GM21619 (cell line): ENCODE measurements at regions not wholly inside any gene's neighbourhood (a gene's known extent, or its start where the extent isn't known, plus 50 kb on each side); places are given as distances from the start of the nearest gene placed in this dataset.
"Not testable (repeated sequence)": the region's sequence is repeated elsewhere in the genome, so short reads cannot be mapped to it uniquely, and the experiment has no call there.

Experiments used
- ATAC-seq: cut with Tn5 transposase; IDR thresholded peaks from one replicate; pipeline ENCODE4 v1.9.1; 2021; ENCODE audit not compliant: unreplicated experiment

GRCh38 chr9:62655705-62656104 lies 1465.9 kb downstream of the SPATA31A7 start:
- ATAC-seq: not testable (repeated sequence)

- ATAC-seq: not testable (repeated sequence)
Measured at GRCh38 chr9:62662733-62663507, 1473.1 kb downstream of the SPATA31A7 start.

GRCh38 chr9:62663512-62663911 lies 1473.7 kb downstream of the SPATA31A7 start:
- not testable (repeated sequence) for ATAC-seq

- ATAC-seq: peak; percentile 40
Measured at GRCh38 chr9:62667137-62667824, 1477.4 kb downstream of the SPATA31A7 start.

- not testable (repeated sequence) for ATAC-seq
Measured at GRCh38 chr9:62677016-62677415, 1487.2 kb downstream of the SPATA31A7 start.

GRCh38 chr9:62678336-62678735 lies 1488.5 kb downstream of the SPATA31A7 start:
- ATAC-seq: peak; percentile 64

- not testable (repeated sequence) for ATAC-seq
Measured at GRCh38 chr9:62679020-62679419, 1489.2 kb downstream of the SPATA31A7 start.

- ATAC-seq: peak; percentile 84
Measured at GRCh38 chr9:62684833-62685647, 1495.2 kb downstream of the SPATA31A7 start.

- ATAC-seq: not testable (repeated sequence)
Measured at GRCh38 chr9:62686313-62686712, 1496.5 kb downstream of the SPATA31A7 start.

GRCh38 chr9:62693019-62693418 lies 1503.2 kb downstream of the SPATA31A7 start:
- ATAC-seq: not testable (repeated sequence)

GRCh38 chr9:62711317-62711716 lies 1521.5 kb downstream of the SPATA31A7 start:
- not testable (repeated sequence) for ATAC-seq

GRCh38 chr9:62725580-62725979 lies 1535.7 kb downstream of the SPATA31A7 start:
- ATAC-seq: not testable (repeated sequence)

- ATAC-seq: peak; percentile 93
Measured at GRCh38 chr9:62730229-62731000, 1540.6 kb downstream of the SPATA31A7 start.

- ATAC-seq: not testable (repeated sequence)
Measured at GRCh38 chr9:62731015-62731414, 1541.2 kb downstream of the SPATA31A7 start.

GRCh38 chr9:62737004-62737606 lies 1547.3 kb downstream of the SPATA31A7 start:
- peak; percentile 51 for ATAC-seq

GRCh38 chr9:62737915-62738314 lies 1548.1 kb downstream of the SPATA31A7 start:
- not testable (repeated sequence) for ATAC-seq

- not testable (repeated sequence) for ATAC-seq
Measured at GRCh38 chr9:62745774-62746529, 1556.1 kb downstream of the SPATA31A7 start.
